GM18502 (cell line): ENCODE measurements at regions not wholly inside any gene's neighbourhood (a gene's known extent, or its start where the extent isn't known, plus 50 kb on each side); places are given as distances from the start of the nearest gene placed in this dataset.

Experiments
- ATAC-seq: cut with Tn5 transposase; IDR thresholded peaks from one replicate; pipeline ENCODE4 v1.9.1; 2021; ENCODE audit warnings: mild to moderate bottlenecking; ENCODE audit not compliant: unreplicated experiment, poor library complexity

DNA sequence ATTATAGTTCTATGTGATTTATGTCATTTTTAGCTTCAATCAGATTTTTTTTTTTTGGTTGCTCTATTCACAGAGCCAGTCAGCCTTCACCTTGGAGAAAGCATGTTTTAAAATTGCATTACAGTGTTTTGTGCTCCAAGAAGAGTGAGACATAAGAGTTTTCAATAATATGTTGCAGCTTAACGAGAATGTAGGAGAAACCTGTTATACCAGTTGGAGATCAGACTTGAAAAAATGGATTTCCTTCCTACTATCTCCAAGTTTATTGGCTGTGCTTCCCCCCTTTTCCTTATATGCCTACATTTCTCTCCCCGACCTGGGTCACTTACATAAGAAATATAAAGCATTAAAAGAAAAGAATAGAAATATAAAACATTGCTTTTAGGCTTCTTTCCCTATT lies 123.9 kb upstream of the ARGLU1 start:
- no peak for ATAC-seq

- ATAC-seq: no peak
These were observed 123.4 kb upstream of the ARGLU1 start for GRCh38 chr13:106691341-106691740.

GRCh38 chr13:106690779-106691178 lies 122.8 kb upstream of the ARGLU1 start:
- ATAC-seq: no peak

DNA sequence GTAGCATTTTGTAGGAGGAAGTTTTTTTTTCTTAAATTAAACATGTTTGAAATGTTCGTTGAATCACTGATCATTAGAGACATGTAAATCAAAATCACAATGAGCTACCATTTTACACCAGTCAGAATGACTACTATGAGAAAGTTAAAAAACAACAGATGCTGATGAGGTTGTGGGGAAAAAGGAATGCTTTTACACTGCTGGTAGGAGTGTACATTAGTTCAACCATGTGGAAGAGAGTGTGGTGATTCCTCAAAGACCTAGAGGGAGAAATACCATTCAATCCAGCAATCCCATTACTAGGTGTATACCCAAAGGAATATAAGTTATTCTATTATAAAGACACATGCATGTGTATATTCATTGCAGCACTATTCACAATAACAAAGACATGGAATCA lies 122.0 kb upstream of the ARGLU1 start:
- ATAC-seq: no peak

DNA sequence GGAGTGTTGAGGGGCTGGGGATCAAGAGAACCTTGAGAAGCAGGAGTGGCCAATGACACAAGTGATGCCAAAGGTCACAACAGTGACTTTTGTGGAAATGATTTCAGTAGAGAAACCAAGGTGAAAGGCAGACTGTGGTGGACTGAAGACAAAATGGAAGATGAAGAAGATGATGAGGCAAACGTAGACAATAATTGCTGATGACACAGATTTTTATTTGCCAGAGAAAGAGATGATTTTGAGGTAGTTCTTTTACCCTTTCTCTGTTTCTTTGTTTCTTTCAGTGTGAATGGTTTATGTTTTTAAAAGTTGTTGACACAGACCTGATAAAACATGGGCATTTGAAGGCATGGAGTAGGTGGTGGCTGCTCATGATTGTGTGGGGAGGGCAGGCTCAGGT lies 121.0 kb upstream of the ARGLU1 start:
- no peak for ATAC-seq

GRCh38 chr13:106686163-106686562 lies 118.2 kb upstream of the ARGLU1 start:
- no peak for ATAC-seq

GRCh38 chr13:106685143-106685542 lies 117.2 kb upstream of the ARGLU1 start:
- no peak for ATAC-seq

DNA sequence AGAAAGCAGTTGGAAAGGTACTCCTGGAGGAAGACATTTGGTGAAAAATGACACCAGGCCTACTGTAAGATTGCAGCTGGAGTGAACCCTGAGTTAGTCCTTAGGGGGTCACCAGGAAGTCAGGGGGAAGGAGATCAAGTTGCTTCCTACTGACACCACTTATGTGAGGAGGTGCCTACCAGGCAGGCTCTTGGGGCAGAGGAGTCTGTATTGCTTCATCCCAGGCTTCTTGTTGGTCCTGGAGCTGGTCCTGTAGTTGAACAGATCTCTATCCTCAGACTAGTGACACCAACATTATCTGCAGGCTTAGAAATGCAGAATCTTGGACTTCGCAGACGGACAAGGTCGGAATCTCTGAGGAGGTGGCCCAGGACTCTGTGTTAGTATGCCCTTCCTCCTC lies 116.0 kb upstream of the ARGLU1 start:
- no peak for ATAC-seq

DNA sequence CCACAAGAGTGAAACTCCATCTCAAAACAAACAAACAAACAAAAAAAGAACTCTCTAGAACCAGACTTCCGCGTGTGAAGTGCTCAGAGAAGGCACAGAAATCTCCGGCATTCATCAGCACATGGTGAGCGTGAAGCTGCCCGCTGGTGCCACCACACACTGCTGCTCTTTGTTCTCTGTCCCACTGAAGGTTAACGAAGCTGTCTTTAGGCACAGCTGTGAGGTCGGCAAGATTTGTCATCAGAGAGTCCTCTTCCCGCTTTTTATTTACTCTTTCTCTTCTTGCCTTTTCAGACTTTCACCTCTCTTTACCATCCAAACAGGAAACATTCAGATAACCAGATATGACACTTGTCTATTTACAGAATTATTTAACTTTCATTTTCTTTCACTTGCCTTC lies 115.2 kb upstream of the ARGLU1 start:
- no peak for ATAC-seq

DNA sequence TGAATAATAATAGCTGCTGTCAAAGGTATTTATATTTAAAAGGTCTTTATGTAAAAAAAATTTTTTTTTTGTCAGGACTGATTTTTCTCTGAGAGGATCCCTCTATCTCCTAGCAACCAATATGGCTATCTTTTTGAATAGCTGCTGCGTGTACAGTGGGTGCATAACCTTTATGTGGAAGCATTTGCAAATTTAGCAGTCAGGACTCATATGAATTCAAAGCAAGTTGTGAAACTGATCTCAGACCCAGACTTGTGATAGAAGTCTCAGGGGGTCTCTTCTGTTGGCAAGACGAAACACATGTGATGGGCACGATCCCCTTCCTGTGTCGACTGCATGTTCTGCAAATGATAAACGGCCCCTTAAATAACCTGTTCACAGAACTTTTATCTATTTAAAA lies 114.1 kb upstream of the ARGLU1 start:
- ATAC-seq: no peak

GRCh38 chr13:106681536-106681935 lies 113.6 kb upstream of the ARGLU1 start:
- no peak for ATAC-seq

- no peak for ATAC-seq
These were observed 113.0 kb upstream of the ARGLU1 start for GRCh38 chr13:106680796-106681472.

DNA sequence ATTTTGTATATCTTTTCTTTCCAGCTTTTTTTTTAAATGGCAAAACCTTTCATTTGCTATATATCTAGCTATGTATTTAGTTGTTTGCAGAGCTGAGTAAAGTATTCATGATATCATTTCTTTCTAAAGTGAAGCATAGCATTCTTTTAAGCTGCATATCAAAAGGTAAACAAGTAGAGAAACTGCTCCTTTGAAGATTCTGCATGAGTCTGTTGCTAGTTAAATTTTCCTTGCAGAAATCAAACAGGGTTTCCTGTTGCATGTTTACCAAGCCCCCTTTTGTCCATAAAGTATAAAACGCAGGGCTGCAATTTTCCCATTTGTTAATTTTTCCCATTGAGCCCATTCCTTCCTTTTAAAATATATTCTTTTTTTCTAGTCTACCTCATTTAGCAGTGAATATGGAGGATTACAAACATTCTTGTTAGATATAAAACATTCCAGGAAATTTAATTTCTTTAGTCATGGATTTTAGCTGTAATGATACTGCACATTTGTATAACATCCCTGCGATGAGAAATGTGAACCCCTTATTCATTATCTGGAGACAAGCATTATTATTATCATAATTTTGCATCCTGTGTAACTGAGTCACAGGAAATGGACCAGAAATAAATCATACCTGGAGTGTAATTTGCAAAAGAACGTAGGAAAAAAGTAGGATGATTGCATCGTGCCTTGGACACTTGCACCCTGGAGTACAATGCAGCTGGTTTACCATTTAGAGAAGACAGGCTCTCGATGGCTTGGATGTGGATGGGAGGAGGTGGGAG lies 110.9 kb upstream of the ARGLU1 start:
- no peak for ATAC-seq

- no peak for ATAC-seq
These were observed 107.4 kb upstream of the ARGLU1 start for GRCh38 chr13:106675311-106675710.

- no peak for ATAC-seq
These were observed 93.0 kb upstream of the ARGLU1 start for GRCh38 chr13:106660746-106661625.

- ATAC-seq: no peak
These were observed 89.2 kb upstream of the ARGLU1 start for GRCh38 chr13:106657104-106657503.

GRCh38 chr13:106656186-106656585 lies 88.2 kb upstream of the ARGLU1 start:
- ATAC-seq: no peak

- no peak for ATAC-seq
These were observed 83.5 kb upstream of the ARGLU1 start for GRCh38 chr13:106651442-106651841.

DNA sequence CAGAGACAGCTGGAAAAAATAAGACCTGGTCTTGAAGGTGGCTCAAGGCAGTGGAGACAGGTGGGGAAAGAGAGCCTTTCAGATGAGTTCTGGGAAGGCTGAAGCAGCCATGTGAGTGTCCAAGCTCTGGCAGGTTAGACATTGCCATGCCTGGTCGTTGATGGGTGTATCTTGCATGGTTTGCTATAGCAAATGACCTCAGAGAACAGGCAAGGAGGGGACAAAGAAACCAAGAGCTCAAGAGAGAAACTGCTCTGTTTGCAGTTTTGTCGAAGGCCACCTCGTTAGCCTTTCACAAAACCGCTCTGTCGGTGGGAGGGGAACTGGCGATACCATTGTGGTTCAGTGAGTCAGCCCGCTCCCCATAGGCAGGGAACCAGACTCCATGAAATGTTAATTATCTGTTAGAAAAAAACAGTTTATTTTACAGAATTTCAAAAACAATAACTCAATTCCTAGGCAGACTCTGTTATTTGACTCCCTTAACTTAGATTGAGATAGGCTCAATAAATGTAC lies 82.8 kb upstream of the ARGLU1 start:
- ATAC-seq: no peak

DNA sequence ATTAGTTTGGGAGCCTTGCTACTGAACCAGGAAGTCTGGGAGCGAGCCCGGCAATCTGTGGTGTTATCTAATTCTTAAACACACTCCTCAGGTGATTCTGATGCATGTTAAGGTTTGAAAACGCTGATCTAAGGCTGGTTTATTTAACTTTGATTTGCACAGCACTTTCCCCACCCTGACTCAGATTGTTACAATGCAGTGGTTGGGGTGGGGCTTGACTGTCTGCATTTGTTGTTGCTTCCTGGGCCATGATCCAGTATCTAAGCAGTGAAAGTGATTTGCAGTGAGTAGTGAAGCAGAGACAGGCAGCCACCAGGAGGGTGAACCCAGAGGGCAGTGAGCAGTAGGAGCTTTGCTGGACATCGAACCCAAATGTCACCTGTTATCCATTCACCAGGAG lies 81.6 kb upstream of the ARGLU1 start:
- no peak for ATAC-seq

DNA sequence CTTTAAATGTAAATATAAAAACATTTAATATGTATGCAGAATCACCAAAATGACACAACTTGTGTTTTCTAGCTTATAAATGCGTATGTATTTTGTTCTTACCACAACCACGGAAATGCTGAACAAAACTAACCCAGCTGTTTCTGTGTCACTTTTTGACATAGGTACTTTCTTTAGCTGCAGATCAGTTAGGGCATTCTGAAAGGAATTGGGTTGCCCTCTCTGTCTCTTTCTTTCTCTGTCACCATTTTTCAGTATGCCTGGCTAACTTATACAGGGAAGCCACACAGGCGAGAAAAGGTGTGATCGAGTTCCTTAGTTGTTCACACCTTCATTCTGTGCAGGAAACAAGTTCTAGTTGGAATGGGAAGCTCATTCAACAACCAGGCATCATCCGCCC lies 72.6 kb upstream of the ARGLU1 start:
- ATAC-seq: no peak
